NCI-H82 treated with DMSO at 0.1 percent for 48 hours (cell line): ENCODE measurements at regions not wholly inside any gene's neighbourhood (a gene's known extent, or its start where the extent isn't known, plus 50 kb on each side); places are given as distances from the start of the nearest gene placed in this dataset.
"Not testable (repeated sequence)": the region's sequence is repeated elsewhere in the genome, so short reads cannot be mapped to it uniquely, and the experiment has no call there.

Source experiments
- DNase-seq: peaks from one replicate; lab custom pipeline; 2025; ENCODE audit not compliant: unreplicated experiment; lab: John Stamatoyannopoulos, UW

GRCh38 chr11:126149759-126150625, 61.5 kb downstream of the RPUSD4 start:
- no peak for DNase-seq

- DNase-seq: no peak
Observed at GRCh38 chr11:126148317-126148716, 63.1 kb downstream of the RPUSD4 start.

DNA sequence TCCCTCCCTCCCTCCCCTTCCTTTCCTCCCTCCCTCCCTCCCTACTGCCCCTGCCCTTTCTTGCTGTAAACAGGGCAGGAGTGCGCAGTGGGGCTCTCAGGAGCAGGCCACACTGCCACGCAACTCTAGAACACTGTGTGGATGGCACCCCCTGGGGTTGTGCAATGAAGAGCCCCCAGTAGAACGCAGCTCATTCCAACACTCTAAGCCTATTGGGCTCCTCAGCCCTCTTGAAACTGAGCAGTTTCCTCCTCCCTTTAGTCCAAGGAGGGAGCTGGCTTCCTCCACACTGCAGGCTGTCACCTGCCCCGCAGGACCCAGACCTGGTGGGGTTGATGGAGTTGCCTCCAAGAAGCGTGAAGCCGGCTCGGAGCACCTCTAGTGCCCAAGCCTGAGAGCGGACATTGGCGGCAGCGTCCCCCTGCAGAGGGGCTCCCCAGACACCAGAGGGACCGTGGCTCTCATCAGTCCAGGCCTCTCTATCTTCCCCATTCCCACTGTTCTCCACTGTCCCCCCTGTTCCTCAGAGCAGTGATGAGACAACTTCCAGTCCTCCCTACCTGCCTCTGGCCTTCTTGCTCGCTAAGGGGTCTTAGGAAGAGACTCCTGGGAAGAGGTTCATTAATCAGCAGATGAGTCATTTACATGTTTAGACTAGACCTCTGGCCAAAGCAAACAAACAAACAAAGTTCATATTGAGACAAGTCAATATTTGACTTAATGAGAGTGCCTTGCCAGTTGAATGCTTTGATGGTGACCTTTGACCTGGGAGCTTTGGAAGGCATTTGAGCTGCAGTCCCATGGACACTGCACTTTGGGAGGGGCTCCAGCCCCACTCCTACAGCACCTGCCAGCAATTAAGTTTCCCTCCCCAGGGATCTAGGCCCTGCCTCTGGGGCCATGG, 64.0 kb downstream of the RPUSD4 start:
- no peak for DNase-seq

DNA sequence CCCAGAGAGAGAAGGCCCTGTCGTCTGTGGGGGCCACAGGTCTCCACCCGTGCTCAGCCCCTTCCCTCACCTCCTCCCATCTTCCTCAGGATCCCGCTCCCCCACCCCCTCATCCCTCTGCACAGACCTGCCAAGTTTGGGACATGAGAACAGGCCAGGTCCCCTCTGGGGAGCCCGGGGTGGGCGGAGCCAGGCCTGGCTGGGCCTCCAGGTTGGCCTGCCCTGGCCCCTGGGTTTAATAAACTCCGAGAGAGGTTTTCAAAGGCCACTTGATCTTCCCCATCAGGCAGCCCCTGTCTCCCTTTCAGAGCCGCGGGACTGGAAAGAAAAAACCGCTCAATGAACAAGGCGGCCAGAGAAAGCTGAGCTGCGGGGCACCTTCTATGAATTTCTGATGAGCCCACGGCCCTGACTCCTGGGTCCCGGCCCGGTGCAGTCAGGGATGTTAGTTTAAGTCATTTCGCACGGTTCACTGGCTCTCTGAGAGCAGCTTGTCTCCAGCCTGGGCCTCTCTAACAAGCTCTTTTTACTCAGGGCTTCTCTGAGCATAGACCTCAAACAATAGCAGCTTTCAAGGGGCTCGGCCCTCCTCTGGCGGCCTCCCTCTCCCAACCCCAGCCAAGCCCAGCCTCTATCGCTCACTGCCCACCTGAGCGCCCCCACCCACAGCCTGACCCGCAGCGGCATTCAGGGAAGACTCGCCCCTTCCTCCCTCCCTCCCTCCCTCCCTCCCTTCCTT, 64.8 kb downstream of the RPUSD4 start:
- no peak for DNase-seq

- DNase-seq: no peak
Observed at GRCh38 chr11:126145954-126146353, 65.5 kb downstream of the RPUSD4 start.

DNA sequence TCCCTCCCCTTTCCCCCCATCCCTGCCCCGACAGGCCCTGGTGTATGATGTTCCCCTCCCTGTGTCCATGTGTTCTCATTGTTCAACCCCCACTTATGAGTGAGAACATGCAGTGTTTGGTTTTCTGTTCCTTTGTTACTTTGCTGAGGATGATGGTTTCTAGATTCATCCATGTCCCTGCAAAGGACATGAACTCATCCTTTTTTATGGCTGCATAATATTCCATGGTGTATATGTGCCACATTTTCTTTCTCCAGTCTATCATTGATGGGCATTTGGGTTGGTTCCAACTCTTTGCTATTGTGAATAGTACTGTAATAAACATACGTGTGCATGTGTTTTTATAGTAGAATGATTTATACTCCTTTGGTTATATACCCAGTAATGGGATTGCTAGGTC, 68.0 kb downstream of the RPUSD4 start:
- not testable (repeated sequence) for DNase-seq

DNA sequence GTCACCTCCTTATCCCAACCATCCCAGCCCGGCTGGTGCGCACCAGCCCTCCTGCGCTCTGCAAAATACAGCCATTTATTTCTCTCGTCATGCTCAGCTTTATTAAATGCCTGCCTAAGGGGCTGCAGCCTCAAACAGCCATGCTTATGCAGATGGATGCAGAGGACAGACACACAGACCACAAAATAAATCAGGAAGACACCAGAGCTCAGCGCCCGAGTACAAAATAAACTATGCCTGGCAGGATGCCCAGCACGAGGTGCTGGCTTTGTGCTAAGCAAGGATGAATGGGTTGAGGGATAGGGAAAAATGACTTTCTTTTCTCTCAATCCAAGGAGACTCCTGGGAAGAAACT, 70.5 kb downstream of the RPUSD4 start:
- no peak for DNase-seq

GRCh38 chr11:126140201-126140925, 71.1 kb downstream of the RPUSD4 start:
- DNase-seq: no peak

DNA sequence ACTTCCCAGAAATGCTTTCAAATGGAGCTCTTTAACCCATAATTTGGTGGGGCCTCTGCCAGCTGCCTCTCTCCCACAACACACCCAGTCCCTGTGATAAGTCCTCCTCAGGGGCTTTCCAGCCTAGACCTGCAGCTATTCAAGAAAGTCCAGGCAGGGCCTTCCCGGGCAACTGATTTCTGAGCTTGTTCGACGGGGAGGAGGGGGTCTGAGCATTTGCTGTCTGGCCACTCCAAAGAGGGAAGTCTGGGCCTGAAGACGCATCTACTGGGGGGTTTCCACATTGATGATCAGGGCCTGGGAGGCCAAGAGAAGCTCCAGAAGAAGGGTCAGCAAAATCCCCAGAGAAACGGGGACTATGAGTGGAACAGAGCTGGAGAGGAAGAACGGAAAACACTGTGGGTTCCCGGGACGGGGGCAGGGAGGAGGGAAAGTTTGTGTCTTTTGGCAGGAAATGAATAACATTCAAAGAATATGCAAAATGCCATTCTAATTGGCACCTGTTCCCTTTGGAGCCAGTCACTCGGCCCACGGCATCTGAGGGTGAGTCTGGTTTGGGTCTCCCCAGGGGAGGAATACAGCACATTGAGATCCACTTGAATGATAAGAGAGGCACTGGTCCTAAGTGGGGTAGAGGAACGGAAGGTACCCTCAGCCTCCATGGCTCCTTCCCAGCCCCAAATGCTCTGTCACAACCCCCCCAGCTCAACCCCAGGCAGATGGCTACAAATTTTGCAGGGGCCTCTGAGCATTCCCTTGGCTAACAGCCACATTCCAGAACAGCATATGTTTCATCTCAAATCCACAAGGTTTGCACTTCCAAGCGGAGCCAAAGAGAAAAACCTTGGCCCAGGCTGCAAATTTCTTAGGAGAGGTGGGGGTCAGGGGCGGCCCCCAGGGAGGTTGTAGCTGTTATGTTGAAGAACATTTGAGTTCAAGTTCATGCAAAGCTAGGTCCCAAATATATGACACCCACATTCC, 72.0 kb downstream of the RPUSD4 start:
- DNase-seq: no peak

DNA sequence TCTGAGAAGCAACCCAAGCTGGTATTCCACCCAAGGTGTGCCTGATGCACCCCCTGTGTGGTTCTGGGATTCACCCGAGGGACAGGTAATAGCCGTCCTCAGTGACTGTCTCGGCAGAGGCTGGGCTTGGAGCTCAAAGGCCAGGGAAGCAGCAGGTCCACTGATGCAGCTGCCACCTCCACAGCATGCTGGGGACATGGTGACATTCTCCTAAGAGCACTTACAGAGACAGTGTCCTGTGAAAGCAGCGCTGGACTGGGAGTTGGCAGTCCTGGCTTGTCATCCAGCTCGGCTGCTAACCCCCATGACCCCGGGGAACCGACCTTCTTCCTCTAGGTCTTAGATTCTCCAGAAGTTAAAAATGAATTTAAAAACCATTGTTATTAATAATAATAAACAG, 72.8 kb downstream of the RPUSD4 start:
- no peak for DNase-seq

GRCh38 chr11:126137136-126137535, 74.3 kb downstream of the RPUSD4 start:
- no peak for DNase-seq

DNA sequence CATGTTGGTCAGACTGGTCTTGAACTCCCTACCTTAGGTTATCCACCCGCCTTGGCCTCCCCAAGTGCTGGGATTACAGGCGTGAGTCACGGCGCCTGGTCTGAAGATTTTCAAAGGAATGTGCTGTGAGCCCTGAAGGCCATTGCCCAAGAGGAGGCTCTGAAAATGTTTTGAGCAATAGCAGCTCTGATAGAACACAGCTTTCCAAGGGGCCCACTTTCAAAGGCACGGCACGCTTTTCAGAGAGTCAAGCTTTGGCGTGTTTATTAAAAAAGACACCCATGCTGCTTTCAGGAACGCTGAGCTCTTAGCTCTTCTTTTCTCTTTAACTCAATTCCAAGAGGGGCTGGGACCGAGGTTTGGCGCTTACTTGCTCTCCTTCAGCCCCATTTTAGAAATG, 73.8 kb upstream of the CDON start:
- DNase-seq: no peak

DNA sequence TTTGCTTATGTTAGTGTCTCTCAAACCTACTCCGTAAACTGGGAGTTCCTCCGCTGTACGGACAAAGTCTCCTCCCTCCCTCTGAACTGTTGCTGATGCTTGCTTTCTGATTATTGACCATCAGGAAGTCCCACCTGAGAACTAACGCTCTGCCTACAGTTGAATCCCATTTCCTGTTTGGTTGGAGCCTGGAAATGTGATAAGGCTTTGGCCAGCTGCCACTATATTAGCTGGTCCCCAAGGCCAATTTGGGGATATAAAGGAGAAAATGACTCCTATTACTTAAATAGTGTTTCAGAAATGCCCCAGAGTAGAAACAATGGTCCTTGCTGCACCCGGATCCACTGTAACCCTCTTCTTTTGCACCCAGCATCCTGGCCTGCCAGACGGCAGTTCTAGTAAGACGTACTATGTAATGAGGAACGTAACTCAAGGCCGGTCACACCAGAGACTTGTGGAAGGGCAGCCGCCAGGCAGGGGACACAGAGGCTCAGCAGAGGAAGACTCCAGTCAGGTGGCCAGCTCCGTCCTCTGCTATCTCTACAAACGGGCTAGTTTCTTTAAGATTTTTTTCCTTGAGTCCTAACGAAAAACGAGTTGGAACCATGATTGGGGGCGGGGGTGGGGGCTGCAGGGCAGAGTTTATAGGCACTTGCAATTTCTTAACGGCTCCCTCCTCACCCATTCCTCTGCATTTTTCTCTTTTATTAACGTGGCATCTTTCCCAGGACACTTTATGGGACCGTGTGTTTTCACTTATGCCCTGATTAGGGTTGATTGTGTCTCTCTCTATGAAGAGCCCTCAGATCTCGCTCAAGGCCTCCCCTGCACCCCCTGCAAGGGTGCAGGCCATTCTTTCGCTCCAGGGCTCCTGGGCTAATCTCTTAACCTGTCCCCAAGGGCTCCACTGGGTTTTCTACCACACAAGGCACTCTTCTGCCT, 72.8 kb upstream of the CDON start:
- no peak for DNase-seq

DNA sequence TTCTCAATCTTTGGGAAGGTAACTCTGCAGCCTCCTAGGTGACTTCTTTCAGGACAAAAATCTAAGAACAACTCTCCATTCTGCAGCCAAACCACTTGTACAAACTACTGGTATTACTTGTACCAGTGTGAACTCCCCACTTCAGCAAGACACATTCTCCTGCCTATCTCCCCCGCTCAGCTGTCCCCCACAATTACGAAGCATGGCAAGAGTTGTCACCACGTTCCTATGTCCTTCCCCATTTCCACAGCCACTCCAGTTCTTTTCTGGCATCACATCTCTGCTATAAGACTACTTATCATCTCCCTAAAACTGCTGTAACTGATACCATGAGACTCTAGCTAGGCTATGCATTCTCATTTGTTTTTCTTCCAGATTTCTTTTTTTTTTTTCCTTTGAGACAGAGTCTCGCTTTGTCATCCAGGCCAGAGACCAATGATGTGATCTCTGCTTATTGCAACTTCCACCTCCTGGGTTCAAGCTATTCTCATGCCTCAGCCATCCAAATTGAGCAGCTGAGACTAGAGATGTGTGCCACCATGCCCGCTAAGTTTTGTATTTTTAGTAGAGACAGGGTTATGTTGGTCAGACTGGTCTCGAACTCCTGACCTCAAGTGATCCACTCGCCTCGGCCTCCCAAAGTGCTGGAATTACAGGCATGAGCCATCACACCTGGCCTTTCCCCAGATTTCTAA, 71.9 kb upstream of the CDON start:
- no peak for DNase-seq

DNA sequence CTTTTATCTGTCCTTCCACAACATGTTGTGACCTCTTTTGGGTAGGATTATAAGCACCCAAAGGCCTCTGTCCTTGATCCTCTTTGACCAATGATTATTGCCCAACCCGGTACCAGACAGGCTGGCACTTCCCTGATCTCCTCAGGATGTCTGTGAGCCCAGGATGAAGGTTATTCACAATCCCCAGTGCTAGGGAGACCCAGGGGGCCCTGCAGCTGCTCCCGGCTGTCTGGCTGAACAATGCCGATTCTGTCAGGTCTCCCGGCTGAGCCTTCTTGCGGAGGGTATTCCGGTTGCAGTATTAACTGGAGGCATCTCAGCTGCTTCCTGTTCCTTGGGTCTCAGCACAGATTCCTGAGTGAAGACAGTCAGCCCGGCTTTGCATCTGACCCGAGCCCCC, 71.2 kb upstream of the CDON start:
- no peak for DNase-seq

- no peak for DNase-seq
Observed at GRCh38 chr11:126132319-126132718, 69.7 kb upstream of the CDON start.

GRCh38 chr11:126130781-126131180, 68.1 kb upstream of the CDON start:
- not testable (repeated sequence) for DNase-seq
